ENCODE measurements at regions not wholly inside any gene's neighbourhood (a gene's known extent, or its start where the extent isn't known, plus 50 kb on each side); places are given as distances from the start of the nearest gene placed in this dataset.

GRCh38 chr3:117874904-117875874, 1159.5 kb downstream of the IGSF11 start:
- DNase-seq = no peak

- no peak for DNase-seq
Observed at GRCh38 chr3:117875887-117876286, 1158.8 kb downstream of the IGSF11 start.

- no peak for DNase-seq
Observed at GRCh38 chr3:117880638-117881037, 1154.0 kb downstream of the IGSF11 start.

- no peak for DNase-seq
Observed at GRCh38 chr3:117881210-117881609, 1153.4 kb downstream of the IGSF11 start.

GRCh38 chr3:117885011-117885441, 1149.6 kb downstream of the IGSF11 start:
- DNase-seq = peak; percentile 20

GRCh38 chr3:117886147-117886546, 1148.5 kb downstream of the IGSF11 start:
- no peak for DNase-seq

GRCh38 chr3:117887031-117887430, 1147.6 kb downstream of the IGSF11 start:
- DNase-seq = no peak

GRCh38 chr3:117887901-117888300, 1146.7 kb downstream of the IGSF11 start:
- DNase-seq = no peak

- no peak for DNase-seq
Observed at GRCh38 chr3:117892431-117892841, 1142.2 kb downstream of the IGSF11 start.

- DNase-seq = no peak
Observed at GRCh38 chr3:117893001-117893400, 1141.6 kb downstream of the IGSF11 start.

- no peak for DNase-seq
Observed at GRCh38 chr3:117893638-117894037, 1141.0 kb downstream of the IGSF11 start.

- peak; percentile 20 for DNase-seq
Observed at GRCh38 chr3:117898722-117899522, 1135.7 kb downstream of the IGSF11 start.

- DNase-seq = no peak
Observed at GRCh38 chr3:117903226-117903625, 1131.4 kb downstream of the IGSF11 start.

- no peak for DNase-seq
Observed at GRCh38 chr3:117910820-117911521, 1123.7 kb downstream of the IGSF11 start.

GRCh38 chr3:117912352-117912751, 1122.3 kb downstream of the IGSF11 start:
- DNase-seq = no peak

- no peak for DNase-seq
Observed at GRCh38 chr3:117914540-117915100, 1120.0 kb downstream of the IGSF11 start.

- no peak for DNase-seq
Observed at GRCh38 chr3:117916839-117917238, 1117.8 kb downstream of the IGSF11 start.

- no peak for DNase-seq
Observed at GRCh38 chr3:117919621-117920020, 1115.0 kb downstream of the IGSF11 start.

GRCh38 chr3:117920253-117920898, 1114.3 kb downstream of the IGSF11 start:
- no peak for DNase-seq

- DNase-seq = no peak
Observed at GRCh38 chr3:117921411-117921810, 1113.2 kb downstream of the IGSF11 start.

- no peak for DNase-seq
Observed at GRCh38 chr3:117922039-117922438, 1112.6 kb downstream of the IGSF11 start.

GRCh38 chr3:117926819-117927218, 1107.8 kb downstream of the IGSF11 start:
- no peak for DNase-seq

Measured in hematopoietic multipotent progenitor cell treated with erythropoietin and hydrocortisone succinate and interleukin-3 and kit ligand, for 6 days (in vitro differentiated cells).